ENCODE measurements at regions not wholly inside any gene's neighbourhood (a gene's known extent, or its start where the extent isn't known, plus 50 kb on each side); places are given as distances from the start of the nearest gene placed in this dataset.
A peak's percentile ranks its signal among the peaks of the same experiment; 100 is the strongest.

- WGBS (ENCODE audit: insufficient coverage), result 75% methylated on average over 1 of the region's 2 CpGs
- no peak for ATAC-seq (replicated peaks in 1 of 4)
- ChIA-PET CTCF (interaction anchor here (0.6 to 1.7 kb wide), 2 partner anchors 16 to 98 kb away, joined by 3 to 5 read pairs; no protein-coding TSS in a partner anchor), POLR2A (no interaction called here)
- H3K4me1 Mint-ChIP-seq, result peaks cover 36 to 51% (median 43%) of the 10 kb centered on the region in 3 donors
- no peak overlapping the region for H3K4me3 ChIP-seq (ENCODE audit: control insufficient read depth in 1 of 2, extremely low read depth in 1 of 2, low read length in 1 of 2)
- no peak overlapping the region for H3K27ac ChIP-seq (ENCODE audit: low read length)
- DNase-seq, result no peak
- no peaks in the 10 kb centered on the region for H3K9me3 ChIP-seq
- H3K4me3 Mint-ChIP-seq, result no peak overlapping the region
- no peaks in the 10 kb centered on the region for H3K36me3 Mint-ChIP-seq
- no peaks in the 10 kb centered on the region for H3K36me3 ChIP-seq (ENCODE audit: control insufficient read depth in 2 of 2, extremely low read depth in 1 of 2, insufficient read depth in 1 of 2, low read length in 1 of 2)
- H3K27ac Mint-ChIP-seq, result no peak overlapping the region
- H3K27me3 Mint-ChIP-seq, result peaks cover 0 to 2% of the 10 kb centered on the region in 2 donors
- H3K27me3 ChIP-seq (replicated peaks in 1 of 2; ENCODE audit: control insufficient read depth in 2 of 2, extremely low read depth in 1 of 2, insufficient read depth in 2 of 2, low read length in 1 of 2), result peaks cover 0 to 5% of the 10 kb centered on the region in 2 experiments
- H3K9me3 Mint-ChIP-seq, result peaks cover 0 to 4% (median 0%) of the 10 kb centered on the region in 3 donors
- H3K4me1 ChIP-seq (ENCODE audit: control insufficient read depth in 1 of 2, extremely low read depth in 1 of 2, insufficient read depth in 2 of 2, low read length in 2 of 2), result peaks cover 23 to 43% of the 10 kb centered on the region in 2 experiments
Measured at GRCh38 chr18:76725445-76725844, 96.9 kb upstream of the ZNF236 start.

- peaks cover 30 to 50% of the 10 kb centered on the region in 2 experiments for H3K4me1 ChIP-seq (ENCODE audit: control insufficient read depth in 1 of 2, extremely low read depth in 1 of 2, insufficient read depth in 2 of 2, low read length in 2 of 2)
- POLR2A ChIA-PET, result no interaction called here
- H3K9me3 Mint-ChIP-seq, result no peaks in the 10 kb centered on the region
Measured at GRCh38 chr18:76722224-76723061, 99.9 kb upstream of the ZNF236 start.

GRCh38 chr18:76721207-76721996 lies 101.0 kb upstream of the ZNF236 start:
- Mint-ChIP-seq H3K27ac (peak overlapping the region; percentile 71 to 87), H3K4me1 (peaks cover 49 to 65% (median 55%) of the 10 kb centered on the region in 3 donors), H3K36me3 (no peaks in the 10 kb centered on the region), H3K9me3 (no peaks in the 10 kb centered on the region), H3K4me3 (peak overlapping the region; percentile 59 to 75 (median 74)), H3K27me3 (no peaks in the 10 kb centered on the region)
- DNase-seq (peak; percentile 53 to 84 (median 70)), ATAC-seq (replicated peaks in 1 of 4) (peak; percentile 96 to 98 (median 98))
- no peaks in the 10 kb centered on the region for H3K36me3 ChIP-seq (ENCODE audit: control insufficient read depth in 2 of 2, extremely low read depth in 1 of 2, insufficient read depth in 1 of 2, low read length in 1 of 2)
- ChIA-PET POLR2A (interaction anchor here (0.8 to 1.0 kb wide), 2 partner anchors 26 to 99 kb away, joined by 3 to 4 read pairs; no protein-coding TSS in a partner anchor), CTCF (interaction anchor here (0.6 to 2.0 kb wide), 10 partner anchors 11 to 1661 kb away, joined by 3 to 11 read pairs (median 4); no protein-coding TSS in a partner anchor)
- H3K27me3 ChIP-seq (replicated peaks in 1 of 2; ENCODE audit: control insufficient read depth in 2 of 2, extremely low read depth in 1 of 2, insufficient read depth in 2 of 2, low read length in 1 of 2), result peaks cover 0 to 3% of the 10 kb centered on the region in 2 experiments
- peak overlapping the region in 1 of 2 donors; percentile 49 for H3K4me3 ChIP-seq (ENCODE audit: control insufficient read depth in 1 of 2, extremely low read depth in 1 of 2, low read length in 1 of 2)
- no peaks in the 10 kb centered on the region for H3K9me3 ChIP-seq
- 17% methylated on average over 7 of the region's 9 CpGs for WGBS (ENCODE audit: insufficient coverage)
- H3K27ac ChIP-seq (ENCODE audit: low read length), result peak overlapping the region; percentile 36
- H3K4me1 ChIP-seq (ENCODE audit: control insufficient read depth in 1 of 2, extremely low read depth in 1 of 2, insufficient read depth in 2 of 2, low read length in 2 of 2), result peaks cover 30 to 50% of the 10 kb centered on the region in 2 experiments

More at GRCh38 chr18:76722224-76723061, 99.9 kb upstream of the ZNF236 start:
- Histone ChIP-seq H3K27ac (ENCODE audit: low read length) (no peak overlapping the region), H3K36me3 (ENCODE audit: control insufficient read depth in 2 of 2, extremely low read depth in 1 of 2, insufficient read depth in 1 of 2, low read length in 1 of 2) (no peaks in the 10 kb centered on the region), H3K9me3 (no peaks in the 10 kb centered on the region), H3K4me3 (ENCODE audit: control insufficient read depth in 1 of 2, extremely low read depth in 1 of 2, low read length in 1 of 2) (no peak overlapping the region), H3K27me3 (replicated peaks in 1 of 2; ENCODE audit: control insufficient read depth in 2 of 2, extremely low read depth in 1 of 2, insufficient read depth in 2 of 2, low read length in 1 of 2) (peaks cover 0 to 3% of the 10 kb centered on the region in 2 experiments)
- 97% methylated on average over 7 of the region's 14 CpGs for WGBS (ENCODE audit: insufficient coverage)
- peak overlapping the region in 1 of 3 donors; percentile 75 for H3K4me3 Mint-ChIP-seq
- DNase-seq (no peak), ATAC-seq (replicated peaks in 1 of 4) (no peak)
- no peaks in the 10 kb centered on the region for H3K36me3 Mint-ChIP-seq
- no peaks in the 10 kb centered on the region for H3K27me3 Mint-ChIP-seq
- peak overlapping the region in 1 of 2 donors; percentile 47 for H3K27ac Mint-ChIP-seq
- CTCF ChIA-PET, result interaction anchor here (0.5 to 2.0 kb wide), 5 partner anchors 13 to 1462 kb away, joined by 3 to 11 read pairs (median 3); no protein-coding TSS in a partner anchor
- H3K4me1 Mint-ChIP-seq, result peaks cover 49 to 65% (median 55%) of the 10 kb centered on the region in 3 donors

GRCh38 chr18:76720683-76721082 lies 101.7 kb upstream of the ZNF236 start:
- CTCF ChIA-PET, result interaction anchor here (0.8 to 2.0 kb wide), 4 partner anchors 11 to 321 kb away, joined by 3 to 11 read pairs (median 6); no protein-coding TSS in a partner anchor
- H3K9me3 Mint-ChIP-seq, result no peaks in the 10 kb centered on the region
- peaks cover 0 to 3% of the 10 kb centered on the region in 2 experiments for H3K27me3 ChIP-seq (replicated peaks in 1 of 2; ENCODE audit: control insufficient read depth in 2 of 2, extremely low read depth in 1 of 2, insufficient read depth in 2 of 2, low read length in 1 of 2)
- peaks cover 30 to 50% of the 10 kb centered on the region in 2 experiments for H3K4me1 ChIP-seq (ENCODE audit: control insufficient read depth in 1 of 2, extremely low read depth in 1 of 2, insufficient read depth in 2 of 2, low read length in 2 of 2)
- peak overlapping the region; percentile 76 to 87 for H3K27ac Mint-ChIP-seq
- H3K27me3 Mint-ChIP-seq, result no peaks in the 10 kb centered on the region
- POLR2A ChIA-PET, result interaction anchor here in 1 of 2 donors (1.0 kb wide), 1 partner anchor 100 kb away, joined by 4 read pairs; no protein-coding TSS in a partner anchor
- H3K4me1 Mint-ChIP-seq, result peaks cover 49 to 63% (median 55%) of the 10 kb centered on the region in 3 donors
- H3K27ac ChIP-seq (ENCODE audit: low read length), result peak overlapping the region; percentile 36
- H3K4me3 ChIP-seq (ENCODE audit: control insufficient read depth in 1 of 2, extremely low read depth in 1 of 2, low read length in 1 of 2), result no peak overlapping the region
- no peaks in the 10 kb centered on the region for H3K36me3 ChIP-seq (ENCODE audit: control insufficient read depth in 2 of 2, extremely low read depth in 1 of 2, insufficient read depth in 1 of 2, low read length in 1 of 2)
- 40% methylated on average over 2 of the region's 5 CpGs for WGBS (ENCODE audit: insufficient coverage)
- DNase-seq (no peak), ATAC-seq (replicated peaks in 1 of 4) (peak in 1 of 4 experiments; percentile 2)
- no peaks in the 10 kb centered on the region for H3K9me3 ChIP-seq
- H3K36me3 Mint-ChIP-seq, result no peaks in the 10 kb centered on the region
- peak overlapping the region; percentile 59 to 75 (median 74) for H3K4me3 Mint-ChIP-seq

- H3K27ac ChIP-seq (ENCODE audit: low read length), result no peak overlapping the region
- H3K9me3 ChIP-seq, result no peaks in the 10 kb centered on the region
- POLR2A ChIA-PET, result no interaction called here
- DNase-seq (no peak), ATAC-seq (replicated peaks in 1 of 4) (no peak)
- H3K4me1 Mint-ChIP-seq, result peaks cover 8 to 14% (median 10%) of the 10 kb centered on the region in 3 donors
- H3K4me1 ChIP-seq (ENCODE audit: control insufficient read depth in 1 of 2, extremely low read depth in 1 of 2, insufficient read depth in 2 of 2, low read length in 2 of 2), result peaks cover 5% of the 10 kb centered on the region in 2 experiments
- no peak overlapping the region for H3K4me3 ChIP-seq (ENCODE audit: control insufficient read depth in 1 of 2, extremely low read depth in 1 of 2, low read length in 1 of 2)
- H3K27ac Mint-ChIP-seq, result no peak overlapping the region
- no peaks in the 10 kb centered on the region for H3K36me3 Mint-ChIP-seq
- 95% methylated on average over 15 of the region's 16 CpGs for whole genome bisulfite sequencing (ENCODE audit: insufficient coverage)
- no peaks in the 10 kb centered on the region for H3K36me3 ChIP-seq (ENCODE audit: control insufficient read depth in 2 of 2, extremely low read depth in 1 of 2, insufficient read depth in 1 of 2, low read length in 1 of 2)
- peaks cover 0 to 20% of the 10 kb centered on the region in 2 experiments for H3K27me3 ChIP-seq (replicated peaks in 1 of 2; ENCODE audit: control insufficient read depth in 2 of 2, extremely low read depth in 1 of 2, insufficient read depth in 2 of 2, low read length in 1 of 2)
- H3K27me3 Mint-ChIP-seq, result no peaks in the 10 kb centered on the region
- CTCF ChIA-PET, result no interaction called here
- no peak overlapping the region for H3K4me3 Mint-ChIP-seq
- no peaks in the 10 kb centered on the region for H3K9me3 Mint-ChIP-seq
Measured at GRCh38 chr18:76715012-76715610, 107.2 kb upstream of the ZNF236 start.

Data from T-cell (primary cell).